Endothelial cell of umbilical vein (primary cell): ENCODE measurements at regions not wholly inside any gene's neighbourhood (a gene's known extent, or its start where the extent isn't known, plus 50 kb on each side); places are given as distances from the start of the nearest gene placed in this dataset.

Experiments
- BruUV-seq: library from RNA; stranded (reverse); fragments of 400-500 nt; replicated peaks from 2 replicates; lab custom pipeline; 2021; lab: Mats Ljungman, UMichigan
- CTCF ChIA-PET: fragments of 300-600, 350-600 bp; sonication (Branson Sonifier 250); formaldehyde crosslinking; loops from one replicate; lab custom pipeline; 2021; ENCODE audit warnings: antibody characterized with exemption, inconsistent platforms; lab: Charles Lee
- POLR2A ChIA-PET: fragments of 300-600, 350-600 bp; sonication (Branson Sonifier 250); formaldehyde crosslinking; loops from one replicate; lab custom pipeline; 2021; ENCODE audit warnings: antibody characterized with exemption, inconsistent platforms; lab: Charles Lee
- DNase-seq: peaks from one replicate; pipeline ENCODE4 v3.0.0-alpha.2; 2011; ENCODE audit warnings: low read depth, low spot score
- FAIRE-seq: peaks from 2 replicates; lab custom pipeline; 2011; peaks lifted over from hg19 to GRCh38; lab: Jason Lieb, UNC
- H2AFZ ChIP-seq: 2 replicates; pipeline ENCODE4 v1.6.0; 2012; ENCODE audit warnings: low read depth, low read length, control low read depth, inconsistent platforms
- H3K27ac ChIP-seq: 2 replicates; pipeline ENCODE4 v1.5.1; 2011; ENCODE audit warnings: low read depth, mild to moderate bottlenecking, control low read depth, low read length, moderate library complexity; ENCODE audit not compliant: insufficient read depth
- H3K27me3 ChIP-seq, 2 experiments: 2 replicates each; pipeline versions ENCODE4 v1.6.0 to v1.6.1; 2011; ENCODE audit warnings: low read length in 2 of 2, mixed read lengths in 1 of 2; ENCODE audit not compliant: control insufficient read depth in 2 of 2, insufficient read depth in 2 of 2
- H3K36me3 ChIP-seq, 2 experiments: 2 replicates in 1 of 2; 3 replicates in 1 of 2; pipeline ENCODE4 v1.5.1; 2011; ENCODE audit warnings: low read length in 2 of 2, mild to moderate bottlenecking in 1 of 2, moderate library complexity in 1 of 2; ENCODE audit not compliant: control insufficient read depth in 2 of 2, insufficient read depth in 2 of 2; ENCODE audit errors: extremely low read depth in 1 of 2
- H3K4me1 ChIP-seq: 3 replicates; pipeline ENCODE4 v1.5.1; 2011; ENCODE audit warnings: mild to moderate bottlenecking, low read length; ENCODE audit not compliant: control insufficient read depth, insufficient read depth; ENCODE audit errors: extremely low read depth
- H3K4me2 ChIP-seq: 2 replicates; pipeline ENCODE4 v1.6.1; 2011; ENCODE audit warnings: low read length, control low read depth, mixed read lengths; ENCODE audit not compliant: insufficient read depth
- H3K4me3 ChIP-seq, 3 experiments: fragments of 200-600 bp in 1 of 3; sonication (generic), shearing (Covaris generic) in 1 of 3; replicated peaks in 1 of 3; 2 replicates each; pipeline ENCODE4 v1.5.1; 2011 to 2016; ENCODE audit warnings: control low read depth in 3 of 3, low read length in 3 of 3, mild to moderate bottlenecking in 2 of 3, inconsistent platforms in 1 of 3, low read depth in 1 of 3, moderate library complexity in 1 of 3; ENCODE audit not compliant: insufficient read depth in 1 of 3
- H3K79me2 ChIP-seq: 2 replicates; pipeline ENCODE4 v1.6.0; 2012; ENCODE audit warnings: low read length, inconsistent platforms; ENCODE audit not compliant: control insufficient read depth, insufficient read depth
- H3K9ac ChIP-seq: replicated peaks from 2 replicates; pipeline ENCODE3; 2011; ENCODE audit warnings: low read length, control low read depth; ENCODE audit not compliant: insufficient read depth; ENCODE audit errors: extremely low read depth
- H3K9me1 ChIP-seq: replicated peaks from 3 replicates; pipeline ENCODE4 v1.6.0; 2011; ENCODE audit warnings: mild to moderate bottlenecking, low read length; ENCODE audit not compliant: control insufficient read depth, insufficient read depth; ENCODE audit errors: extremely low read depth
- H3K9me3 ChIP-seq: replicated peaks from 2 replicates; pipeline ENCODE4 v1.5.1; 2012; ENCODE audit warnings: low read length, inconsistent platforms; ENCODE audit not compliant: control insufficient read depth, insufficient read depth
- H4K20me1 ChIP-seq: replicated peaks from 2 replicates; pipeline ENCODE3; 2011; ENCODE audit warnings: mild to moderate bottlenecking, low read length; ENCODE audit not compliant: control insufficient read depth, insufficient read depth; ENCODE audit errors: extremely low read depth
- EZH2 ChIP-seq: IDR thresholded peaks from 2 replicates; pipeline ENCODE4 v1.6.1; 2012; ENCODE audit warnings: borderline replicate concordance, low read depth, mild to moderate bottlenecking, moderate library complexity, low read length, inconsistent platforms; ENCODE audit not compliant: severe bottlenecking
- FOS ChIP-seq: IDR thresholded peaks from 2 replicates; pipeline ENCODE4 v1.6.1; 2011; ENCODE audit warnings: mild to moderate bottlenecking, low read length, moderate library complexity, borderline replicate concordance; ENCODE audit not compliant: insufficient read depth
- GATA2 ChIP-seq: IDR thresholded peaks from 2 replicates; pipeline ENCODE4 v1.7.0; 2011; ENCODE audit warnings: low read depth, mild to moderate bottlenecking, moderate library complexity, mixed read lengths, low read length; ENCODE audit not compliant: insufficient read length, insufficient read depth
- MAX ChIP-seq: IDR thresholded peaks from 2 replicates; pipeline ENCODE4 v1.6.1; 2011; ENCODE audit not compliant: insufficient read depth, insufficient read length
- MYC ChIP-seq: IDR thresholded peaks from one replicate; pipeline ENCODE4 v1.6.1; 2011; ENCODE audit warnings: mild to moderate bottlenecking, low read depth, low read length
- POLR2A ChIP-seq: IDR thresholded peaks from 2 replicates; pipeline ENCODE4 v1.6.1; 2012; ENCODE audit warnings: low read depth, mild to moderate bottlenecking, control low read depth, low read length
- POLR2AphosphoS5 ChIP-seq: IDR thresholded peaks from 2 replicates; pipeline ENCODE4 v1.6.1; 2012; ENCODE audit warnings: low read depth, mild to moderate bottlenecking, control low read depth, low read length, moderate library complexity; ENCODE audit not compliant: insufficient read depth
- dilution Hi-C: fragments of 300-500 bp; cut with MboI; formaldehyde crosslinking; loops from one replicate; pipeline ENCODE4 v1.15.0; 2019; ENCODE audit warnings: low sequenced_read_pairs; ENCODE audit not compliant: extremely low pct_ligation_motif_present
- intact Hi-C: fragments of 100-400 bp; cut with micrococcal nuclease; formaldehyde crosslinking; loops from one replicate; pipeline ENCODE4 v1.10.0; 2022
- TF ChIP-seq, protein P1 (sequence below), 2 donors: IDR thresholded peaks; 1 replicate in 1 of 2; 2 replicates in 1 of 2; pipeline ENCODE4 v1.5.1; 2011; ENCODE audit warnings: low read length in 2 of 2, mild to moderate bottlenecking in 2 of 2, moderate library complexity in 2 of 2, control low read depth in 1 of 2, inconsistent platforms in 1 of 2, low read depth in 1 of 2; ENCODE audit not compliant: insufficient read depth in 1 of 2; ENCODE audit errors: extremely low read depth in 1 of 2

DNA sequence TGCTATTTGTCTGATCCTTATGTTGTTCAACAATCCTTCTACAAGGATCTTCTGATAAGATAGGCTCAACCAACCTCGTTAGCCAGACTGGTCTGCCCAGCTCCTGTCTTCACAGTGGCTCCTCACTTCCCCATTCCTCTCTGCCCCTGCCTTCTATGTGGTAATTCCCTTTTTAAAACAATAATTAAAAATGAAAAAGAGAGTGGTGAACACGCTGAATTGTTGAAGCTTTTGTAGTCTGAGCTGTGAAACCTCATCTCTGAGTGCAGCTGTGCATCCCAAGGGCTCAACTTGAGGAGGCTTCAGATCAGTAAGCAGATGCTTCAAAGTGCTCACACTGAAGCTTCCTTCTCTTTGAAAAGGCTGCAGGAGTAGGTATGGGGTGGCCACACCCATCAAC, 70.7 kb upstream of the JUN start:
- H3K9ac ChIP-seq, result peak overlapping the region; percentile 75
- dilution Hi-C loops, result no loop called here
- DNase-seq (no peak), FAIRE-seq (no peak)
- ChIA-PET CTCF (interaction anchor here (0.8 to 4.7 kb wide), 6 partner anchors 28 to 845 kb away, joined by 3 to 21 read pairs (median 6); no protein-coding TSS in a partner anchor), POLR2A (interaction anchor here (0.6 kb wide), 1 partner anchor 29 kb away, joined by 3 read pairs; no protein-coding TSS in a partner anchor)
- no peaks in the 10 kb centered on the region for H3K9me1 ChIP-seq
- H3K4me2 ChIP-seq, result no peak overlapping the region
- TF ChIP-seq, protein P1, sequence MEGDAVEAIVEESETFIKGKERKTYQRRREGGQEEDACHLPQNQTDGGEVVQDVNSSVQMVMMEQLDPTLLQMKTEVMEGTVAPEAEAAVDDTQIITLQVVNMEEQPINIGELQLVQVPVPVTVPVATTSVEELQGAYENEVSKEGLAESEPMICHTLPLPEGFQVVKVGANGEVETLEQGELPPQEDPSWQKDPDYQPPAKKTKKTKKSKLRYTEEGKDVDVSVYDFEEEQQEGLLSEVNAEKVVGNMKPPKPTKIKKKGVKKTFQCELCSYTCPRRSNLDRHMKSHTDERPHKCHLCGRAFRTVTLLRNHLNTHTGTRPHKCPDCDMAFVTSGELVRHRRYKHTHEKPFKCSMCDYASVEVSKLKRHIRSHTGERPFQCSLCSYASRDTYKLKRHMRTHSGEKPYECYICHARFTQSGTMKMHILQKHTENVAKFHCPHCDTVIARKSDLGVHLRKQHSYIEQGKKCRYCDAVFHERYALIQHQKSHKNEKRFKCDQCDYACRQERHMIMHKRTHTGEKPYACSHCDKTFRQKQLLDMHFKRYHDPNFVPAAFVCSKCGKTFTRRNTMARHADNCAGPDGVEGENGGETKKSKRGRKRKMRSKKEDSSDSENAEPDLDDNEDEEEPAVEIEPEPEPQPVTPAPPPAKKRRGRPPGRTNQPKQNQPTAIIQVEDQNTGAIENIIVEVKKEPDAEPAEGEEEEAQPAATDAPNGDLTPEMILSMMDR (IDR thresholded peaks at IDR 0.05; ENCODE audit: extremely low read depth in 1 of 2, insufficient read depth in 1 of 2, low read depth in 1 of 2, low read length in 2 of 2), result no peak
- TF ChIP-seq POLR2AphosphoS5 (no peak), FOS (no peak), POLR2A (no peak), EZH2 (no peak), MYC (no peak), GATA2 (no peak), MAX (no peak)
- H4K20me1 ChIP-seq, result no peaks in the 10 kb centered on the region
- no peaks in the 10 kb centered on the region for H3K27me3 ChIP-seq
- BruUV-seq, result no TSS peak
- H3K36me3 ChIP-seq, result no peaks in the 10 kb centered on the region
- peak overlapping the region; percentile 76 for H3K27ac ChIP-seq
- H2AFZ ChIP-seq, result no peak overlapping the region
- no peaks in the 10 kb centered on the region for H3K79me2 ChIP-seq
- peaks cover 41% of the 10 kb centered on the region for H3K4me1 ChIP-seq
- no peaks in the 10 kb centered on the region for H3K9me3 ChIP-seq
- no peak overlapping the region for H3K4me3 ChIP-seq
- intact Hi-C loops, result no loop called here
